CD8-positive, alpha-beta memory T cell (primary cell): ENCODE measurements at regions not wholly inside any gene's neighbourhood (a gene's known extent, or its start where the extent isn't known, plus 50 kb on each side); places are given as distances from the start of the nearest gene placed in this dataset.

Experiments used
- CTCF ChIA-PET: fragments of 350-600 bp; sonication (Branson Sonifier 250); formaldehyde crosslinking; loops from one replicate; lab custom pipeline; 2021; ENCODE audit warnings: antibody characterized with exemption; lab: Charles Lee
- POLR2A ChIA-PET: fragments of 350-600 bp; sonication (Branson Sonifier 250); formaldehyde crosslinking; loops from one replicate; lab custom pipeline; 2021; ENCODE audit warnings: antibody characterized with exemption; lab: Charles Lee
- DNase-seq, 5 donors: peaks; one replicate each; pipeline versions ENCODE4 v3.0.0 to v3.0.0-alpha.2; 2020 to 2022; ENCODE audit warnings: mixed read lengths in 1 of 5
- H3K27ac ChIP-seq: one replicate; pipeline ENCODE4 v1.7.0; 2013; ENCODE audit warnings: low read depth, mild to moderate bottlenecking, low read length, moderate library complexity
- H3K27me3 ChIP-seq: 2 replicates; pipeline ENCODE4 v1.7.0; 2013; ENCODE audit warnings: low read length, mild to moderate bottlenecking; ENCODE audit not compliant: insufficient read depth, poor library complexity, severe bottlenecking
- H3K36me3 ChIP-seq: 2 replicates; pipeline ENCODE4 v1.7.0; 2013; ENCODE audit warnings: mild to moderate bottlenecking, low read length, moderate library complexity; ENCODE audit not compliant: insufficient read depth
- H3K4me1 ChIP-seq: 2 replicates; pipeline ENCODE4 v1.7.0; 2013; ENCODE audit warnings: mild to moderate bottlenecking, low read length, moderate library complexity; ENCODE audit not compliant: insufficient read depth
- H3K4me3 ChIP-seq: 2 replicates; pipeline ENCODE4 v1.7.0; 2013; ENCODE audit warnings: mild to moderate bottlenecking, low read length
- H3K9me3 ChIP-seq: 2 replicates; pipeline ENCODE4 v1.7.0; 2013; ENCODE audit warnings: mild to moderate bottlenecking, low read length
- H3K27ac Mint-ChIP-seq, 8 donors: one replicate each; pipeline ENCODE4 v1.8.0; 2020 to 2021; ENCODE audit warnings: mixed read lengths in 8 of 8, mild to moderate bottlenecking in 6 of 8, inconsistent platforms in 3 of 8, moderate library complexity in 3 of 8
- H3K27me3 Mint-ChIP-seq, 2 donors: one replicate each; pipeline ENCODE4 v1.8.0; 2020 to 2021; ENCODE audit warnings: mixed read lengths in 2 of 2, mild to moderate bottlenecking in 1 of 2, moderate library complexity in 1 of 2
- H3K36me3 Mint-ChIP-seq, 3 donors: one replicate each; pipeline ENCODE4 v1.8.0; 2020 to 2021; ENCODE audit warnings: mixed read lengths in 3 of 3, inconsistent platforms in 1 of 3, mild to moderate bottlenecking in 1 of 3
- H3K4me1 Mint-ChIP-seq, 3 donors: one replicate each; pipeline ENCODE4 v1.8.0; 2020 to 2021; ENCODE audit warnings: mixed read lengths in 3 of 3, inconsistent platforms in 1 of 3, mild to moderate bottlenecking in 1 of 3
- H3K4me3 Mint-ChIP-seq, 7 donors: one replicate each; pipeline ENCODE4 v1.8.0; 2020 to 2021; ENCODE audit warnings: mixed read lengths in 7 of 7, mild to moderate bottlenecking in 6 of 7, moderate library complexity in 4 of 7, inconsistent platforms in 2 of 7
- H3K9me3 Mint-ChIP-seq, 5 donors: one replicate each; pipeline ENCODE4 v1.8.0; 2020 to 2022; ENCODE audit warnings: mixed read lengths in 5 of 5, mild to moderate bottlenecking in 3 of 5, moderate library complexity in 2 of 5, inconsistent platforms in 1 of 5

- Histone ChIP-seq H3K9me3 (no peaks in the 10 kb centered on the region), H3K4me3 (no peak overlapping the region), H3K36me3 (no peaks in the 10 kb centered on the region), H3K27me3 (no peaks in the 10 kb centered on the region), H3K27ac (no peak overlapping the region), H3K4me1 (no peaks in the 10 kb centered on the region)
- Mint-ChIP-seq H3K27me3 (no peaks in the 10 kb centered on the region), H3K4me1 (no peaks in the 10 kb centered on the region), H3K4me3 (no peak overlapping the region), H3K27ac (no peak overlapping the region), H3K9me3 (peaks cover 0 to 14% (median 1%) of the 10 kb centered on the region in 5 donors), H3K36me3 (no peaks in the 10 kb centered on the region)
- CTCF ChIA-PET, result no interaction called here
- POLR2A ChIA-PET, result no interaction called here
- no peak for DNase-seq
Measured at GRCh38 chr5:124481419-124481818, 265.0 kb downstream of the ZNF608 start.

- no peaks in the 10 kb centered on the region for H3K4me1 ChIP-seq
- peaks cover 0 to 13% (median 1%) of the 10 kb centered on the region in 5 donors for H3K9me3 Mint-ChIP-seq
- H3K27ac ChIP-seq, result no peak overlapping the region
- no peak overlapping the region for H3K27ac Mint-ChIP-seq
- no peak overlapping the region for H3K4me3 Mint-ChIP-seq
- no peaks in the 10 kb centered on the region for H3K9me3 ChIP-seq
- no peak overlapping the region for H3K4me3 ChIP-seq
- H3K4me1 Mint-ChIP-seq, result no peaks in the 10 kb centered on the region
- POLR2A ChIA-PET, result no interaction called here
- CTCF ChIA-PET, result no interaction called here
- H3K27me3 Mint-ChIP-seq, result no peaks in the 10 kb centered on the region
- H3K36me3 ChIP-seq, result no peaks in the 10 kb centered on the region
- H3K36me3 Mint-ChIP-seq, result no peaks in the 10 kb centered on the region
- H3K27me3 ChIP-seq, result no peaks in the 10 kb centered on the region
- no peak for DNase-seq
Measured at GRCh38 chr5:124480964-124481363, 265.5 kb downstream of the ZNF608 start.

DNA sequence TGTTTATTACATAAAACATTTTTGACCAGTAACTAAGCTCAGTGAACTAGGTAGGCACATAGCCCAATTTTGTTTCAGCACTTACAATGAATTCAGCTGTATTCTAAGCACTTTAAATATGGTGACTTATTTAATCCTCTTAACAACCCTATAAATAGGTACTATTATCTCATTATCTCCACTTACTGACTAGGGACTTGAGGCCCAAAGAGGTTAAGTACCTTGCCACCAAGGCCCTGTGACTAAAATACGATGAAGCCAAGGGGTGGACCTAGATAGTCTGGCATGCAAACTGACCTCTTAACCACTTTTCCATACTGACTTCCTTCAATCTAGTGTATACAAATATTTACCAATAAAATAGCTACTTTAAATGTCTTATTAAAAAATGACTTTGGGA, 266.4 kb downstream of the ZNF608 start:
- H3K36me3 Mint-ChIP-seq, result no peaks in the 10 kb centered on the region
- Histone ChIP-seq H3K9me3 (no peaks in the 10 kb centered on the region), H3K27ac (no peak overlapping the region), H3K36me3 (no peaks in the 10 kb centered on the region), H3K4me3 (no peak overlapping the region), H3K27me3 (no peaks in the 10 kb centered on the region), H3K4me1 (no peaks in the 10 kb centered on the region)
- DNase-seq, result no peak
- H3K9me3 Mint-ChIP-seq, result peaks cover 0 to 7% (median 1%) of the 10 kb centered on the region in 5 donors
- no peaks in the 10 kb centered on the region for H3K4me1 Mint-ChIP-seq
- POLR2A ChIA-PET, result no interaction called here
- CTCF ChIA-PET, result no interaction called here
- no peak overlapping the region for H3K27ac Mint-ChIP-seq
- no peak overlapping the region for H3K4me3 Mint-ChIP-seq
- no peaks in the 10 kb centered on the region for H3K27me3 Mint-ChIP-seq

DNA sequence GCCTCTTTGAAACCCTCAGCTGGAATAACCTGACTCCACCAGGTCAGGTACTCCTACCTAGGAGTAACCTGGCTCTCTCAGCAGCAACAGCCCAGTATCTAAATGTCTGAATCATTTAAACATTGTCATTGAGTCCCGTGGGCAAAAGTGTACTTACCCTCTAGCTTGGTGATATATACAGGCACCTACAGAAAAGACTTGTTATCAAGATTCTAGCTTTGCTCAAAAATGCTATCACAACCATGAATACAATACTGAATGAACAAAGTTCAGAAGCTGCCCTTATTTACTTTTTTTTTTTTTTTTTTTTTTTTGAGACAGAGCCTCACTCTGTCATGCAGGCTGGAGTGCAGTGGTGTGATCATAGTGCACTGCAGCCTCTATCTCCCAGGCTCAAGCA, 268.2 kb downstream of the ZNF608 start:
- CTCF ChIA-PET, result no interaction called here
- Mint-ChIP-seq H3K4me3 (no peak overlapping the region), H3K36me3 (no peaks in the 10 kb centered on the region), H3K4me1 (no peaks in the 10 kb centered on the region), H3K27me3 (no peaks in the 10 kb centered on the region), H3K9me3 (peaks cover 0 to 7% (median 2%) of the 10 kb centered on the region in 5 donors), H3K27ac (no peak overlapping the region)
- no peak overlapping the region for H3K27ac ChIP-seq
- H3K4me1 ChIP-seq, result no peaks in the 10 kb centered on the region
- no peaks in the 10 kb centered on the region for H3K27me3 ChIP-seq
- no peaks in the 10 kb centered on the region for H3K36me3 ChIP-seq
- no peak for DNase-seq
- H3K4me3 ChIP-seq, result no peak overlapping the region
- POLR2A ChIA-PET, result no interaction called here
- no peaks in the 10 kb centered on the region for H3K9me3 ChIP-seq

- H3K36me3 Mint-ChIP-seq, result no peaks in the 10 kb centered on the region
- no peak overlapping the region for H3K4me3 Mint-ChIP-seq
- H3K4me1 Mint-ChIP-seq, result no peaks in the 10 kb centered on the region
- no peak overlapping the region for H3K27ac ChIP-seq
- ChIA-PET CTCF (no interaction called here), POLR2A (no interaction called here)
- no peaks in the 10 kb centered on the region for H3K27me3 ChIP-seq
- H3K36me3 ChIP-seq, result no peaks in the 10 kb centered on the region
- no peaks in the 10 kb centered on the region for H3K27me3 Mint-ChIP-seq
- peaks cover 0 to 7% (median 2%) of the 10 kb centered on the region in 5 donors for H3K9me3 Mint-ChIP-seq
- no peak overlapping the region for H3K4me3 ChIP-seq
- no peak for DNase-seq
- no peaks in the 10 kb centered on the region for H3K4me1 ChIP-seq
- H3K27ac Mint-ChIP-seq, result no peak overlapping the region
- no peaks in the 10 kb centered on the region for H3K9me3 ChIP-seq
Measured at GRCh38 chr5:124477577-124477976, 268.9 kb downstream of the ZNF608 start.

GRCh38 chr5:124477062-124477461, 269.4 kb downstream of the ZNF608 start:
- no peak overlapping the region for H3K27ac ChIP-seq
- H3K36me3 ChIP-seq, result no peaks in the 10 kb centered on the region
- no peak overlapping the region for H3K4me3 ChIP-seq
- ChIA-PET CTCF (no interaction called here), POLR2A (no interaction called here)
- H3K4me1 Mint-ChIP-seq, result no peaks in the 10 kb centered on the region
- H3K9me3 Mint-ChIP-seq, result peaks cover 0 to 7% (median 2%) of the 10 kb centered on the region in 5 donors
- no peak overlapping the region for H3K4me3 Mint-ChIP-seq
- H3K9me3 ChIP-seq, result no peaks in the 10 kb centered on the region
- no peak overlapping the region for H3K27ac Mint-ChIP-seq
- no peaks in the 10 kb centered on the region for H3K36me3 Mint-ChIP-seq
- H3K27me3 Mint-ChIP-seq, result no peaks in the 10 kb centered on the region
- no peak for DNase-seq
- H3K4me1 ChIP-seq, result no peaks in the 10 kb centered on the region
- H3K27me3 ChIP-seq, result no peaks in the 10 kb centered on the region

DNA sequence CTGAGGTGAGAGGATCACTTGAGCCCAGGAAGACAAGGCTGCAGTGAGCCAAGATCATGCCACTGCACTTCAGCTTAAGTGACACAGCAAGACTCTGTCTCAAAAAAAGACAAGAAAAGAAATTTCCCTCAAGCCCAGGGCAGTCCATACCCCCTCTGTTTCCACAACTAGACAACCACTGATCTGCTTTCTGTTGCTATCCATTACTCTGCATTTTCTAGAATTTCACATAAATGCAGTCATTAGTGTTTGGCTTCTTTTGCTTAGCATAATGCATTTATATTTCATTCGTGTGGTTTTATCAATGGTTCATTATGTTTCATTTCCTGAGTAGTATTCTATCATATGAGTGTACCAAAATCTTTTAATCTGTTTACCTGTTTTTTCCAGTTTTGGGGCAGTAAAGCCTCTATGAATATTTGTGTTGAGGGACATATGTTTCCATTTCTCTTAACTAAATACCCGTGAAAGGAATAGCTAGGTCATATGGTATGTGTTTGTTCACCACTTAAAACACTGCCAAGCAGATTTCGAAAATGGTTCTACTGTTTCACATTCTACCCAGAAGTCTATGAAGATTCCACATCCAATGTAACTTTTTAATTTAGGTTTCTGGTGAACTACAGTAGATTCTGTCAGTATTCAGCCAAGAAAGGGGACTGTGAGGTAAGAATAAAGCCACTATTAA, 271.8 kb downstream of the ZNF608 start:
- H3K4me1 Mint-ChIP-seq, result no peaks in the 10 kb centered on the region
- no peak overlapping the region for H3K27ac Mint-ChIP-seq
- H3K4me3 Mint-ChIP-seq, result no peak overlapping the region
- ChIA-PET CTCF (no interaction called here), POLR2A (no interaction called here)
- H3K9me3 Mint-ChIP-seq, result peaks cover 0 to 7% (median 1%) of the 10 kb centered on the region in 5 donors
- no peaks in the 10 kb centered on the region for H3K27me3 Mint-ChIP-seq
- Histone ChIP-seq H3K27ac (no peak overlapping the region), H3K9me3 (no peaks in the 10 kb centered on the region), H3K4me3 (no peak overlapping the region), H3K4me1 (no peaks in the 10 kb centered on the region), H3K27me3 (no peaks in the 10 kb centered on the region), H3K36me3 (no peaks in the 10 kb centered on the region)
- no peak for DNase-seq
- H3K36me3 Mint-ChIP-seq, result no peaks in the 10 kb centered on the region

DNA sequence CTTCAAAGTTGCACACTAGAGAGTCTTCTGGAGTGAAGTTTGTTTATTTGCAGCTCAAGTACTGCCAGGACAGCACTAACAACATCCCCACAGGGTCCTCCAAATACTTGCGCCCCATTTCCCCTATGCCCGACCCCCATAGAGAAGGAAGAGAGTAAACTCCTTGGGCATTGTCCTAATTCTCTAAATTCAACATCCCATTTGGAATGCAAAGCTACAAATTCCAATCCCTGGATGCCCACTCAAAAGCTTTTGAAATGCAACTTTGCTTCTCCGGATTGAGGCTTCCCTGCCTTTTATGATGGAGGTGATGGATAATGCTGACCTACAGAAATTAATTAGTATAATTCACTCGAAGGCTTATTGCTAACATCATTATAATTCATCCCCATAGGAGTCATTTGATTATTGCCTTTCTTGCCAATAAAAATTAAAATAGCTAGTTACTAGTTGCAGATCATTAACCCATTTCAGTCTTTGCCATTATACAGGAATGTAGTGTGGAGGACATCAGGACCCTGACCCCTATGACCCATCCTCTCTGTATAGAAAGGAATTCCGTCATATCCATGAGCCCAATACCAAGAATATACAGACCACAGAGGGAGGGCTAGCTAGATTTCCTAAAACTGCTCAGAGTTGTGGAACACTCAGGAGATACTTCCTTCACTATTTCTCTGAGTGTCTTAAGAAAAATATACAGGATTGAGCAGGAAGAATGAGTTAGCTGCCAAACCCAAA, 277.6 kb downstream of the ZNF608 start:
- H3K4me3 ChIP-seq, result no peak overlapping the region
- no peaks in the 10 kb centered on the region for H3K36me3 ChIP-seq
- no peak overlapping the region for H3K27ac ChIP-seq
- DNase-seq, result no peak
- CTCF ChIA-PET, result interaction anchor here (1.6 kb wide), 1 partner anchor 12 kb away, joined by 3 read pairs; no protein-coding TSS in a partner anchor
- Mint-ChIP-seq H3K9me3 (no peaks in the 10 kb centered on the region), H3K27me3 (no peaks in the 10 kb centered on the region), H3K4me3 (no peak overlapping the region), H3K4me1 (no peaks in the 10 kb centered on the region), H3K36me3 (no peaks in the 10 kb centered on the region), H3K27ac (no peak overlapping the region)
- H3K4me1 ChIP-seq, result no peaks in the 10 kb centered on the region
- POLR2A ChIA-PET, result no interaction called here
- no peaks in the 10 kb centered on the region for H3K27me3 ChIP-seq
- no peaks in the 10 kb centered on the region for H3K9me3 ChIP-seq
